Nephron progenitor cell (in vitro differentiated cells): ENCODE measurements at regions not wholly inside any gene's neighbourhood (a gene's known extent, or its start where the extent isn't known, plus 50 kb on each side); places are given as distances from the start of the nearest gene placed in this dataset.
"Not testable (repeated sequence)": the region's sequence is repeated elsewhere in the genome, so short reads cannot be mapped to it uniquely, and the experiment has no call there.

Experiments
- DNase-seq: peaks from one replicate; pipeline ENCODE4 v3.0.0; 2021
- H3K27ac Mint-ChIP-seq: 2 replicates; pipeline ENCODE4 v1.8.0; 2021; ENCODE audit warnings: mild to moderate bottlenecking, moderate library complexity, mixed read lengths
- H3K27me3 Mint-ChIP-seq: 2 replicates; pipeline ENCODE4 v1.8.0; 2021; ENCODE audit warnings: mild to moderate bottlenecking, low read depth, mixed read lengths; ENCODE audit not compliant: poor library complexity
- H3K36me3 Mint-ChIP-seq: 2 replicates; pipeline ENCODE4 v1.8.0; 2021; ENCODE audit warnings: low read depth, mixed read lengths
- H3K4me1 Mint-ChIP-seq: 2 replicates; pipeline ENCODE4 v1.8.0; 2021; ENCODE audit warnings: mixed read lengths
- H3K4me3 Mint-ChIP-seq: 2 replicates; pipeline ENCODE4 v1.8.0; 2021; ENCODE audit warnings: mild to moderate bottlenecking, moderate library complexity, mixed read lengths
- H3K9me3 Mint-ChIP-seq: 2 replicates; pipeline ENCODE4 v1.8.0; 2021; ENCODE audit warnings: mild to moderate bottlenecking, moderate library complexity, mixed read lengths

DNA sequence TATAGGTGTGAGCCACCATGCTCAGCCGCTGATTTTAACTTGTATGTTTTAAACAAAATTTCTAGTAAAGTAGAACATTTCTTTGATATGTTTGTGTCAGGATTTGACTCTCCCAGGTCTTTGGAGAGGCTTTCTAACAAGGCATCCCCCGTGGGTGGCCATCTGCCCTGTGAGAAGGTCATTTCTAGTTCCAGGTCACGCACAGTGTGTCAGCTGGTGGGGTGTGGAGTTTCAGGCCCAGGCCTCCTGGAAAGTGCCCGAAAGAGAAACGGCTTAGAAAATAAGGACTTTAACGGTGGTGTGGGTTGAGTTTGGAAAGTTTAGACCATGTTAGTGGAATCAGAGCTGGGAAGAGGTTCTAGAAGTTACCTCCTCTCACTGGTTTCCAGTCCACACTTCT, 61.0 kb downstream of the SPDYE17 start:
- H3K27me3 Mint-ChIP-seq, H3K9me3 Mint-ChIP-seq, DNase-seq, H3K4me3 Mint-ChIP-seq, H3K27ac Mint-ChIP-seq, H3K4me1 Mint-ChIP-seq: not testable (repeated sequence)
- peaks cover 11% of the 10 kb centered on the region for H3K36me3 Mint-ChIP-seq

GRCh38 chr7:76969892-76970291, 62.3 kb downstream of the SPDYE17 start:
- H3K27me3 Mint-ChIP-seq, H3K27ac Mint-ChIP-seq, H3K4me1 Mint-ChIP-seq, H3K4me3 Mint-ChIP-seq, DNase-seq, H3K9me3 Mint-ChIP-seq: not testable (repeated sequence)
- peaks cover 11% of the 10 kb centered on the region for H3K36me3 Mint-ChIP-seq

- H3K4me3 Mint-ChIP-seq, H3K36me3 Mint-ChIP-seq, H3K4me1 Mint-ChIP-seq, DNase-seq, H3K27ac Mint-ChIP-seq, H3K9me3 Mint-ChIP-seq, H3K27me3 Mint-ChIP-seq: not testable (repeated sequence)
Observed at GRCh38 chr7:76965731-76966548, 66.2 kb downstream of the SPDYE17 start.

DNA sequence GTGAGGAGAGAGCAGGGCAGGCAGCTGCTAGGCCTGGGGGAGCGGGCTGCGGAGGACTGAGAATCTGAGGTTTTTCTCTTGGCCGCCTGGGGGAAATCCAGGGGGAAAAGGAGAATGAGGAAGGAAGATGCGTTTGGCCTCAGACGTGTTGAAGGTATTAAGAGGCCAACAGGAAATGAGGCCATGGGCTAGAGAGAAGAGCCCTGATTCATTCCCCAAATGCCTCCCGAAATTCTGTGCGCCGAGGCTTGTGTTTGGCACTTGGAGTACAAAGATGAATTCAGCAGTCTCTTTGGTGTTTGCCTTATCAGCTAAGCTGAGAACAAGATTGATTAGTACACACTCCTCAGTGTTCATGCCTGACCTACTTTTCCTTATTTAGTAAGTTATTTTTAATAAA, 68.1 kb downstream of the SPDYE17 start:
- not testable (repeated sequence) for H3K4me1 Mint-ChIP-seq, H3K36me3 Mint-ChIP-seq, H3K27ac Mint-ChIP-seq, H3K27me3 Mint-ChIP-seq, H3K9me3 Mint-ChIP-seq, DNase-seq, H3K4me3 Mint-ChIP-seq

DNA sequence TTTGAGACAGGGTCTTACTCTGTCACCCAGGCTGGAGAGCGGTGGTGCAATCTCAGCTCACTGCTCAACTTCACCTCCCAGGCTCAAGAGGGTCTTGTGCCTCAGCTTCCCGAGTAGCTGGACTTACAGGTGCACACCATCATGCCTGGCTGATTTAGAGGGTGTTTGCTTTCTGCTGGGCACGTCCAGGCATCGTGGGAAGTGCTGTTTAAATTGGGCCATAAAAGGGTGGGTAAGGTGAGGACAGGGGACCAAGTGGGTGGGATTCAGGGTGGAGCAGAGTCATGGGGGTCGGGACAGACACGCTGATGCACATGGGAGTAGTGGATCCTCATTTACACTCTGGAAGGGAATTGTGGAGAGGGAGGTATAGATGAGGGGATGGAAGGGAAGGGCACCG, 69.1 kb downstream of the SPDYE17 start:
- not testable (repeated sequence) for H3K27me3 Mint-ChIP-seq, H3K9me3 Mint-ChIP-seq, DNase-seq, H3K36me3 Mint-ChIP-seq, H3K4me3 Mint-ChIP-seq, H3K27ac Mint-ChIP-seq, H3K4me1 Mint-ChIP-seq

GRCh38 chr7:76960400-76960986, 71.7 kb downstream of the SPDYE17 start:
- not testable (repeated sequence) for H3K9me3 Mint-ChIP-seq, H3K4me3 Mint-ChIP-seq, H3K27ac Mint-ChIP-seq, H3K4me1 Mint-ChIP-seq, DNase-seq, H3K27me3 Mint-ChIP-seq, H3K36me3 Mint-ChIP-seq

- not testable (repeated sequence) for H3K27me3 Mint-ChIP-seq, H3K27ac Mint-ChIP-seq, H3K4me3 Mint-ChIP-seq, H3K9me3 Mint-ChIP-seq, H3K4me1 Mint-ChIP-seq, H3K36me3 Mint-ChIP-seq
- peak; percentile 16 for DNase-seq
Observed at GRCh38 chr7:76959573-76960399, 72.4 kb downstream of the SPDYE17 start.

DNA sequence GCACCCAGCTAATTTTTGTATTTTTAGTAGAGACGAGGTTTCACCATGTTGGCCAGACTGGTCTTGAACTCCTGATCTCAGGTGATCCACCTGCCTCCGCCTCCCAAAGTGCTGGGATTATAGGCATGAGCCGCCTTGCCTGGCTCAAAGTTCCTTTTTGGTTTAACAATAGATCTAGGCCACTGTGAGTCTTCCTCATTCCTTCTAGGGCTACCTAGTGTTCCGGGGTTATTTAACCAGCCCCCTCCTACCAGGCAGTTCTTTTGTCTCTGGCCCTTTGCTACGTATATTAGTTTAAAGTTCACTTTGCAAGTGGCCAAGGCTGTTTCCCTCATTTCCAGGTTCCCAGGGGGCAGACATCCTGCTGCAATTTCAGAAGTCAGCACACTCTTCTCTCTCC, 75.6 kb downstream of the SPDYE17 start:
- not testable (repeated sequence) for H3K36me3 Mint-ChIP-seq, H3K27me3 Mint-ChIP-seq, DNase-seq, H3K9me3 Mint-ChIP-seq, H3K4me3 Mint-ChIP-seq, H3K4me1 Mint-ChIP-seq, H3K27ac Mint-ChIP-seq

DNA sequence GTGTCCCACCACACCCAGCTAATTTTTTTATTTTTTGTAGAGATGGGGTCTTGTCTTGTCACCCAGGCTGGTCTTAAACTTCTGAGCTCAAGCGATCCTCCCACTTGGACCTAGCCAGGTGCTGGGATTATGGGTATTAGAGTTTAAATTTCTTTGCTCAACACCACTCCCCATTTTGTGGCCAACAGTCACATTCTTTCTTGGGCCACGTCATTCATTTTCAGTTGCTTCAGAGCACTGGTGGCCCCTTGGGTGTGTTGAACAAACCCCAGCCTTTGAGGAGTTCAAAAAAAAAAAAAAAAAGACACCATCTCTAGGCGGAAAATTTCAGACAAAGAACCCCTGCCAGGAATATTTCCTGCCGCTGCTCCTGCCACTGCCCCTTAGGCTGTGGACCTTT, 77.0 kb downstream of the SPDYE17 start:
- H3K27me3 Mint-ChIP-seq, H3K9me3 Mint-ChIP-seq, DNase-seq, H3K36me3 Mint-ChIP-seq, H3K4me1 Mint-ChIP-seq, H3K27ac Mint-ChIP-seq, H3K4me3 Mint-ChIP-seq: not testable (repeated sequence)

- H3K4me1 Mint-ChIP-seq, DNase-seq, H3K27ac Mint-ChIP-seq, H3K36me3 Mint-ChIP-seq, H3K9me3 Mint-ChIP-seq, H3K4me3 Mint-ChIP-seq: not testable (repeated sequence)
- H3K27me3 Mint-ChIP-seq = peaks cover 14% of the 10 kb centered on the region
Observed at GRCh38 chr7:76944603-76945002, 87.6 kb downstream of the SPDYE17 start.

- not testable (repeated sequence) for H3K9me3 Mint-ChIP-seq, H3K4me3 Mint-ChIP-seq, H3K36me3 Mint-ChIP-seq, DNase-seq, H3K27ac Mint-ChIP-seq
- H3K27me3 Mint-ChIP-seq = peaks cover 14% of the 10 kb centered on the region
- H3K4me1 Mint-ChIP-seq = peaks cover 10% of the 10 kb centered on the region
Observed at GRCh38 chr7:76941809-76942765, 90.1 kb downstream of the SPDYE17 start.

- not testable (repeated sequence) for H3K27me3 Mint-ChIP-seq, H3K4me3 Mint-ChIP-seq, H3K27ac Mint-ChIP-seq, H3K9me3 Mint-ChIP-seq, H3K36me3 Mint-ChIP-seq, DNase-seq
- peaks cover 19% of the 10 kb centered on the region for H3K4me1 Mint-ChIP-seq
Observed at GRCh38 chr7:76937781-76938180, 94.4 kb downstream of the SPDYE17 start.

GRCh38 chr7:76937330-76937729, 94.8 kb downstream of the SPDYE17 start:
- not testable (repeated sequence) for H3K27me3 Mint-ChIP-seq
- H3K4me1 Mint-ChIP-seq = peaks cover 19% of the 10 kb centered on the region

GRCh38 chr7:76936346-76936745, 95.8 kb downstream of the SPDYE17 start:
- not testable (repeated sequence) for DNase-seq, H3K36me3 Mint-ChIP-seq, H3K9me3 Mint-ChIP-seq, H3K27ac Mint-ChIP-seq, H3K4me3 Mint-ChIP-seq, H3K27me3 Mint-ChIP-seq
- H3K4me1 Mint-ChIP-seq = peaks cover 19% of the 10 kb centered on the region

More at GRCh38 chr7:76937330-76937729, 94.8 kb downstream of the SPDYE17 start:
- H3K9me3 Mint-ChIP-seq, H3K4me3 Mint-ChIP-seq, H3K27ac Mint-ChIP-seq, DNase-seq, H3K36me3 Mint-ChIP-seq: not testable (repeated sequence)
